Smooth muscle cell (in vitro differentiated cells): ENCODE measurements at regions not wholly inside any gene's neighbourhood (a gene's known extent, or its start where the extent isn't known, plus 50 kb on each side); places are given as distances from the start of the nearest gene placed in this dataset.

Source experiments
- DNase-seq: peaks from one replicate; lab custom pipeline; 2025; ENCODE audit not compliant: unreplicated experiment; lab: John Stamatoyannopoulos, UW
- H2AFZ ChIP-seq: fragments of 200-600 bp; sonication (generic); 2 replicates; pipeline ENCODE4 v1.6.0; 2016; ENCODE audit warnings: antibody characterized with exemption, low read depth, mild to moderate bottlenecking
- H3F3A ChIP-seq: fragments of 200-600 bp; sonication (generic); 2 replicates; pipeline ENCODE4 v1.6.0; 2017; ENCODE audit warnings: antibody characterized with exemption, low read depth
- H3K27ac ChIP-seq: fragments of 200-600 bp; sonication (generic); 2 replicates; pipeline ENCODE4 v1.5.1; 2016; ENCODE audit warnings: low read depth, mild to moderate bottlenecking
- H3K27me3 ChIP-seq: fragments of 200-600 bp; sonication (generic); 2 replicates; pipeline ENCODE4 v1.6.1; 2016; ENCODE audit warnings: low read depth, mild to moderate bottlenecking
- H3K36me3 ChIP-seq: fragments of 200-600 bp; sonication (generic); 2 replicates; pipeline ENCODE4 v1.5.1; 2016; ENCODE audit warnings: low read depth
- H3K4me1 ChIP-seq: fragments of 200-600 bp; sonication (generic); 2 replicates; pipeline ENCODE4 v1.5.1; 2016; ENCODE audit warnings: low read depth
- H3K4me2 ChIP-seq: fragments of 200-600 bp; sonication (generic); 2 replicates; pipeline ENCODE4 v1.6.0; 2016; ENCODE audit warnings: mild to moderate bottlenecking
- H3K4me3 ChIP-seq: fragments of 200-600 bp; sonication (generic); 2 replicates; pipeline ENCODE4 v1.5.1; 2016; ENCODE audit warnings: mild to moderate bottlenecking
- H3K79me2 ChIP-seq: fragments of 200-600 bp; sonication (generic); 2 replicates; pipeline ENCODE4 v1.6.0; 2016; ENCODE audit warnings: low read depth, mild to moderate bottlenecking
- H3K9ac ChIP-seq: fragments of 200-600 bp; sonication (generic); 2 replicates; pipeline ENCODE4 v1.6.0; 2016; ENCODE audit warnings: low read depth
- H3K9me3 ChIP-seq: fragments of 200-600 bp; sonication (generic); replicated peaks from 2 replicates; pipeline ENCODE4 v1.5.1; 2016; ENCODE audit warnings: low read depth
- H4K20me1 ChIP-seq: fragments of 200-600 bp; sonication (generic); 2 replicates; pipeline ENCODE4 v1.6.0; 2016; ENCODE audit warnings: low read depth
- WGBS: methylation state at CpG from one replicate; pipeline ENCODE4 v1.1.7; 2016; ENCODE audit warnings: low lambda C conversion rate; 5-methylcytosine and 5-hydroxymethylcytosine counted together
- TF ChIP-seq, protein P1 (sequence below): fragments of 200-600 bp; sonication (generic); IDR thresholded peaks from 2 replicates; pipeline ENCODE4 v1.5.1; 2017; ENCODE audit warnings: borderline replicate concordance, mild to moderate bottlenecking, antibody characterized with exemption; ENCODE audit not compliant: insufficient read depth, poor library complexity, severe bottlenecking

DNA sequence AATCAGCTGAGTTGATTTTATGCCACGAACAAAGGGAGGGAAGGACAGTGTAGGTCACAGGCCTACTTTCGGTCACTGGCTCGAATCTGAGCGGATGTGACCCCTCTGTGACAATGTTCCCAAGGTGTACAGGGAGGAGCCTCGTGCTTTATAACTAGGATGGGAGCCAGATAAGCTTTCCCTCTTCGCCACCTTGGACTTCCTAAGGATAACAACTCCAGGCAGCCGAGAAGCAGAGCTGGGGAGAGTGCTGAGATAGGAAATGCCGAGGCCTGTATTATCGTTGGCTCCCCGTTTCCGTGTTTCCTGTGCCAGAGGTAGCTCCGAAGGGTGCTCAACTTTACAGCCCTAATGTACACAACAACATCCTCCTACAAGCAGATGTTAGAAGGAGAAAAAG is 217.8 kb upstream of the IRX3 start:
- no peaks in the 10 kb centered on the region for H3K36me3 ChIP-seq
- H2AFZ ChIP-seq: no peak overlapping the region
- DNase-seq: no peak
- no peak overlapping the region for H3K9ac ChIP-seq
- H3K4me1 ChIP-seq: peaks cover 7% of the 10 kb centered on the region
- H3K79me2 ChIP-seq: no peaks in the 10 kb centered on the region
- 79% methylated on average over 12 of the region's 12 CpGs for WGBS
- peaks cover 62% of the 10 kb centered on the region for H3K27me3 ChIP-seq
- no peaks in the 10 kb centered on the region for H3K9me3 ChIP-seq
- H4K20me1 ChIP-seq: no peaks in the 10 kb centered on the region
- H3F3A ChIP-seq: no peaks in the 10 kb centered on the region
- H3K4me2 ChIP-seq: no peak overlapping the region
- H3K4me3 ChIP-seq: no peak overlapping the region
- TF ChIP-seq, protein P1, sequence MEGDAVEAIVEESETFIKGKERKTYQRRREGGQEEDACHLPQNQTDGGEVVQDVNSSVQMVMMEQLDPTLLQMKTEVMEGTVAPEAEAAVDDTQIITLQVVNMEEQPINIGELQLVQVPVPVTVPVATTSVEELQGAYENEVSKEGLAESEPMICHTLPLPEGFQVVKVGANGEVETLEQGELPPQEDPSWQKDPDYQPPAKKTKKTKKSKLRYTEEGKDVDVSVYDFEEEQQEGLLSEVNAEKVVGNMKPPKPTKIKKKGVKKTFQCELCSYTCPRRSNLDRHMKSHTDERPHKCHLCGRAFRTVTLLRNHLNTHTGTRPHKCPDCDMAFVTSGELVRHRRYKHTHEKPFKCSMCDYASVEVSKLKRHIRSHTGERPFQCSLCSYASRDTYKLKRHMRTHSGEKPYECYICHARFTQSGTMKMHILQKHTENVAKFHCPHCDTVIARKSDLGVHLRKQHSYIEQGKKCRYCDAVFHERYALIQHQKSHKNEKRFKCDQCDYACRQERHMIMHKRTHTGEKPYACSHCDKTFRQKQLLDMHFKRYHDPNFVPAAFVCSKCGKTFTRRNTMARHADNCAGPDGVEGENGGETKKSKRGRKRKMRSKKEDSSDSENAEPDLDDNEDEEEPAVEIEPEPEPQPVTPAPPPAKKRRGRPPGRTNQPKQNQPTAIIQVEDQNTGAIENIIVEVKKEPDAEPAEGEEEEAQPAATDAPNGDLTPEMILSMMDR: no peak
- H3K27ac ChIP-seq: no peak overlapping the region

GRCh38 chr16:54503856-54504219 is 217.3 kb upstream of the IRX3 start:
- no peaks in the 10 kb centered on the region for H4K20me1 ChIP-seq
- TF ChIP-seq, protein P1: no peak
- no peaks in the 10 kb centered on the region for H3K36me3 ChIP-seq
- peaks cover 7% of the 10 kb centered on the region for H3K4me1 ChIP-seq
- H3K27me3 ChIP-seq: peaks cover 57% of the 10 kb centered on the region
- H3K79me2 ChIP-seq: no peaks in the 10 kb centered on the region
- no peak overlapping the region for H2AFZ ChIP-seq
- no peak for DNase-seq
- no peak overlapping the region for H3K9ac ChIP-seq
- H3K4me3 ChIP-seq: no peak overlapping the region
- H3K27ac ChIP-seq: no peak overlapping the region
- H3K9me3 ChIP-seq: no peaks in the 10 kb centered on the region
- no peaks in the 10 kb centered on the region for H3F3A ChIP-seq
- 72% methylated on average over 2 of the region's 2 CpGs for WGBS
- no peak overlapping the region for H3K4me2 ChIP-seq

GRCh38 chr16:54503011-54503855 is 216.6 kb upstream of the IRX3 start:
- H3K4me1 ChIP-seq: peaks cover 7% of the 10 kb centered on the region
- peaks cover 51% of the 10 kb centered on the region for H3K27me3 ChIP-seq
- no peak overlapping the region for H3K4me3 ChIP-seq
- H4K20me1 ChIP-seq: no peaks in the 10 kb centered on the region
- no peaks in the 10 kb centered on the region for H3F3A ChIP-seq
- no peaks in the 10 kb centered on the region for H3K79me2 ChIP-seq
- DNase-seq: no peak
- TF ChIP-seq, protein P1: no peak
- H2AFZ ChIP-seq: no peak overlapping the region
- peaks cover under 1% of the 10 kb centered on the region for H3K9me3 ChIP-seq
- H3K36me3 ChIP-seq: no peaks in the 10 kb centered on the region
- no peak overlapping the region for H3K4me2 ChIP-seq
- no peak overlapping the region for H3K27ac ChIP-seq
- 73% methylated on average over 8 of the region's 9 CpGs for WGBS
- H3K9ac ChIP-seq: no peak overlapping the region

- Histone ChIP-seq H2AFZ (no peak overlapping the region), H3K9ac (no peak overlapping the region), H3K4me2 (no peak overlapping the region), H3K27me3 (peaks cover 40% of the 10 kb centered on the region), H3K79me2 (no peaks in the 10 kb centered on the region), H3K4me3 (no peak overlapping the region), H3K27ac (no peak overlapping the region), H3K36me3 (no peaks in the 10 kb centered on the region), H3K9me3 (peaks cover 7% of the 10 kb centered on the region), H3K4me1 (peaks cover 4% of the 10 kb centered on the region), H3F3A (no peaks in the 10 kb centered on the region), H4K20me1 (no peaks in the 10 kb centered on the region)
- DNase-seq: no peak
- TF ChIP-seq, protein P1: no peak
- 88% methylated on average over 1 of the region's 1 CpG for WGBS
Observed at GRCh38 chr16:54501797-54502196, 215.2 kb upstream of the IRX3 start.
